GM23338 (cell line): ENCODE measurements at regions not wholly inside any gene's neighbourhood (a gene's known extent, or its start where the extent isn't known, plus 50 kb on each side); places are given as distances from the start of the nearest gene placed in this dataset.

Experiments
- CREB1 ChIP-seq: fragments of 250-450 bp; sonication (Bioruptor Pico); IDR thresholded peaks from 2 replicates; pipeline ENCODE4 v1.5.0; 2020; ENCODE audit warnings: low read depth, mild to moderate bottlenecking, moderate library complexity
- EZH2 ChIP-seq: fragments of 200-600 bp; sonication (generic); IDR thresholded peaks from one replicate; pipeline ENCODE4 v1.8.0; 2017; ENCODE audit warnings: antibody characterized with exemption, mild to moderate bottlenecking, low read depth; ENCODE audit not compliant: unreplicated experiment
- EZH2phosphoT487 ChIP-seq: fragments of 200-600 bp; sonication (generic); IDR thresholded peaks from one replicate; pipeline ENCODE4 v1.8.1; 2018; ENCODE audit warnings: antibody characterized with exemption; ENCODE audit not compliant: unreplicated experiment
- NANOG ChIP-seq: IDR thresholded peaks from 2 replicates; pipeline ENCODE4 v1.6.1; 2016; ENCODE audit warnings: antibody characterized with exemption, borderline replicate concordance
- POLR2AphosphoS5 ChIP-seq: IDR thresholded peaks from 2 replicates; pipeline ENCODE4 v1.6.1; 2016; ENCODE audit warnings: antibody characterized with exemption, low read depth
- STAT1 ChIP-seq: IDR thresholded peaks from one replicate; pipeline ENCODE4 v1.6.1; 2016; ENCODE audit warnings: antibody characterized with exemption; ENCODE audit not compliant: unreplicated experiment
- ZNF331 ChIP-seq: fragments of 250-450 bp; sonication (Bioruptor Pico); IDR thresholded peaks from 2 replicates; pipeline ENCODE4 v1.5.0; 2020; ENCODE audit warnings: low read depth, mild to moderate bottlenecking, moderate library complexity
- TF ChIP-seq, protein P1 (sequence below), 2 experiments: fragments of 200-600 bp in 1 of 2; sonication (generic) in 1 of 2; conservative IDR thresholded peaks; 2 replicates each; pipeline versions ENCODE4 v1.5.1 to v1.6.1; 2016 to 2017; ENCODE audit warnings: antibody characterized with exemption in 2 of 2, low read depth in 2 of 2, mild to moderate bottlenecking in 2 of 2, moderate library complexity in 1 of 2
- TF ChIP-seq, protein P2 (sequence below): IDR thresholded peaks from one replicate; pipeline ENCODE4 v1.6.1; 2018; ENCODE audit warnings: antibody characterized with exemption; ENCODE audit not compliant: unreplicated experiment

DNA sequence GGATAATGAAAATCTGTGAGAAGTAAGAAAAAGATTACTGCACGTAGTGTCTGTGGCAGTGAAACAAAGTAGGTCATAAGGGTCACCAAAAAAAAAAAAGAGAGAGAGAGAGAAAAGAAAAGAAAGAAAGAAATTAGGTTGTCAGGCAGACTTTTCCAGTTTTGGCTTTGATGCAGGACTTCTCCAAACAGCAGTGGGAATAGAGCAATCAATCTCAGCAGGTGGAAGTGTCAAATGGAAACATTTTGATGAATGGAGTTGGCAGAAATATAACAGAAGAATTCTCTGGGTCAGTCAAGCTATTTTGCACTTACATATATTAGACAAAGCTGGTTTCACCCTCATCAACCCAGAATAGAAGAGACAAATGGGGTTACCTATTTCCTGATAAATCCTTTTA, 745.8 kb downstream of the SLC6A15 start:
- TF ChIP-seq EZH2 (no peak), EZH2phosphoT487 (no peak), POLR2AphosphoS5 (no peak), CREB1 (CRISPR knock-in tag) (no peak), ZNF331 (CRISPR knock-in tag) (no peak), NANOG (no peak), STAT1 (no peak)
- TF ChIP-seq, protein P1, sequence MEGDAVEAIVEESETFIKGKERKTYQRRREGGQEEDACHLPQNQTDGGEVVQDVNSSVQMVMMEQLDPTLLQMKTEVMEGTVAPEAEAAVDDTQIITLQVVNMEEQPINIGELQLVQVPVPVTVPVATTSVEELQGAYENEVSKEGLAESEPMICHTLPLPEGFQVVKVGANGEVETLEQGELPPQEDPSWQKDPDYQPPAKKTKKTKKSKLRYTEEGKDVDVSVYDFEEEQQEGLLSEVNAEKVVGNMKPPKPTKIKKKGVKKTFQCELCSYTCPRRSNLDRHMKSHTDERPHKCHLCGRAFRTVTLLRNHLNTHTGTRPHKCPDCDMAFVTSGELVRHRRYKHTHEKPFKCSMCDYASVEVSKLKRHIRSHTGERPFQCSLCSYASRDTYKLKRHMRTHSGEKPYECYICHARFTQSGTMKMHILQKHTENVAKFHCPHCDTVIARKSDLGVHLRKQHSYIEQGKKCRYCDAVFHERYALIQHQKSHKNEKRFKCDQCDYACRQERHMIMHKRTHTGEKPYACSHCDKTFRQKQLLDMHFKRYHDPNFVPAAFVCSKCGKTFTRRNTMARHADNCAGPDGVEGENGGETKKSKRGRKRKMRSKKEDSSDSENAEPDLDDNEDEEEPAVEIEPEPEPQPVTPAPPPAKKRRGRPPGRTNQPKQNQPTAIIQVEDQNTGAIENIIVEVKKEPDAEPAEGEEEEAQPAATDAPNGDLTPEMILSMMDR (conservative IDR thresholded peaks at IDR 0.05; ENCODE audit: low read depth in 2 of 2) = no peak
- TF ChIP-seq, protein P2, sequence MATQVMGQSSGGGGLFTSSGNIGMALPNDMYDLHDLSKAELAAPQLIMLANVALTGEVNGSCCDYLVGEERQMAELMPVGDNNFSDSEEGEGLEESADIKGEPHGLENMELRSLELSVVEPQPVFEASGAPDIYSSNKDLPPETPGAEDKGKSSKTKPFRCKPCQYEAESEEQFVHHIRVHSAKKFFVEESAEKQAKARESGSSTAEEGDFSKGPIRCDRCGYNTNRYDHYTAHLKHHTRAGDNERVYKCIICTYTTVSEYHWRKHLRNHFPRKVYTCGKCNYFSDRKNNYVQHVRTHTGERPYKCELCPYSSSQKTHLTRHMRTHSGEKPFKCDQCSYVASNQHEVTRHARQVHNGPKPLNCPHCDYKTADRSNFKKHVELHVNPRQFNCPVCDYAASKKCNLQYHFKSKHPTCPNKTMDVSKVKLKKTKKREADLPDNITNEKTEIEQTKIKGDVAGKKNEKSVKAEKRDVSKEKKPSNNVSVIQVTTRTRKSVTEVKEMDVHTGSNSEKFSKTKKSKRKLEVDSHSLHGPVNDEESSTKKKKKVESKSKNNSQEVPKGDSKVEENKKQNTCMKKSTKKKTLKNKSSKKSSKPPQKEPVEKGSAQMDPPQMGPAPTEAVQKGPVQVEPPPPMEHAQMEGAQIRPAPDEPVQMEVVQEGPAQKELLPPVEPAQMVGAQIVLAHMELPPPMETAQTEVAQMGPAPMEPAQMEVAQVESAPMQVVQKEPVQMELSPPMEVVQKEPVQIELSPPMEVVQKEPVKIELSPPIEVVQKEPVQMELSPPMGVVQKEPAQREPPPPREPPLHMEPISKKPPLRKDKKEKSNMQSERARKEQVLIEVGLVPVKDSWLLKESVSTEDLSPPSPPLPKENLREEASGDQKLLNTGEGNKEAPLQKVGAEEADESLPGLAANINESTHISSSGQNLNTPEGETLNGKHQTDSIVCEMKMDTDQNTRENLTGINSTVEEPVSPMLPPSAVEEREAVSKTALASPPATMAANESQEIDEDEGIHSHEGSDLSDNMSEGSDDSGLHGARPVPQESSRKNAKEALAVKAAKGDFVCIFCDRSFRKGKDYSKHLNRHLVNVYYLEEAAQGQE = no peak
